Lower lobe of right lung (tissue), 2 donors: ENCODE measurements at regions not wholly inside any gene's neighbourhood (a gene's known extent, or its start where the extent isn't known, plus 50 kb on each side); places are given as distances from the start of the nearest gene placed in this dataset.

Source experiments
- ATAC-seq, 2 donors: fragments of 200-7000 bp; cut with Tn5 transposase; one replicate each; pipeline ENCODE4 v1.9.1; 2020 to 2022; ENCODE audit warnings: mild to moderate bottlenecking in 2 of 2, moderate library complexity in 2 of 2
- DNase-seq: peaks from one replicate; pipeline ENCODE4 v3.0.0-alpha.2; 2020
- H3K27ac ChIP-seq: fragments of 200-600 bp; one replicate; pipeline ENCODE4 v1.8.0; 2022
- H3K27me3 ChIP-seq: fragments of 200-600 bp; one replicate; pipeline ENCODE4 v1.8.0; 2022; ENCODE audit warnings: low read depth
- H3K36me3 ChIP-seq: fragments of 200-600 bp; one replicate; pipeline ENCODE4 v1.8.0; 2022; ENCODE audit warnings: mild to moderate bottlenecking
- H3K4me1 ChIP-seq: fragments of 200-600 bp; one replicate; pipeline ENCODE4 v1.8.0; 2022
- H3K4me3 ChIP-seq: fragments of 200-600 bp; one replicate; pipeline ENCODE4 v1.8.0; 2022; ENCODE audit warnings: mild to moderate bottlenecking
- H3K9me3 ChIP-seq: fragments of 200-600 bp; one replicate; pipeline ENCODE4 v1.8.0; 2022
- intact Hi-C: fragments of 100-400 bp; cut with DNase I; formaldehyde crosslinking; loops from one replicate; pipeline ENCODE4 v1.11.0; 2022
- TF ChIP-seq, protein P1 (sequence below): fragments of 200-600 bp; IDR thresholded peaks from one replicate; pipeline ENCODE4 v1.8.0; 2022; ENCODE audit warnings: antibody characterized with exemption, mild to moderate bottlenecking
- donor health status: DM: no; HTN: yes; CAD: no; lungs with severe emphysema.

DNA sequence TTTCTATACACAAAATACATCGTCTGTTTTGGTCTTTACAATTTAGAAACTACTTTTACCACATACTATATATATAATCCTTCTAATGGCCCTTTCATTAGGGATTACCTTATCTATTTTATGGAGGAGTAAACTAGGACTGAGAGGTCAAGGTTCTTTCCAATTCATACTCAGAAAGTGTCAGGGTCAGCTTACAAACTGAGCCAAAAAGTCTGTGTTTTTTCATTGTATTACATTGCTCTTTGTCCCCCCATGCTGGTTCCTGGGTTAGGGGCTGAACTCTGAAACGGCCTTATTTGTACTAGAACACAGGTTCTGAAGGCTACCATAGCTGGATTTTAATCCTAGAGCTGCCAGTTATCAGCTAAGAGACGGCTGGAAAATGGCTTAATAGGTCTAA is 368.1 kb downstream of the GRIN2B start:
- DNase-seq, result no peak
- no peaks in the 10 kb centered on the region for H3K27me3 ChIP-seq
- H3K27ac ChIP-seq, result no peak overlapping the region
- H3K4me3 ChIP-seq, result no peak overlapping the region
- TF ChIP-seq, protein P1, sequence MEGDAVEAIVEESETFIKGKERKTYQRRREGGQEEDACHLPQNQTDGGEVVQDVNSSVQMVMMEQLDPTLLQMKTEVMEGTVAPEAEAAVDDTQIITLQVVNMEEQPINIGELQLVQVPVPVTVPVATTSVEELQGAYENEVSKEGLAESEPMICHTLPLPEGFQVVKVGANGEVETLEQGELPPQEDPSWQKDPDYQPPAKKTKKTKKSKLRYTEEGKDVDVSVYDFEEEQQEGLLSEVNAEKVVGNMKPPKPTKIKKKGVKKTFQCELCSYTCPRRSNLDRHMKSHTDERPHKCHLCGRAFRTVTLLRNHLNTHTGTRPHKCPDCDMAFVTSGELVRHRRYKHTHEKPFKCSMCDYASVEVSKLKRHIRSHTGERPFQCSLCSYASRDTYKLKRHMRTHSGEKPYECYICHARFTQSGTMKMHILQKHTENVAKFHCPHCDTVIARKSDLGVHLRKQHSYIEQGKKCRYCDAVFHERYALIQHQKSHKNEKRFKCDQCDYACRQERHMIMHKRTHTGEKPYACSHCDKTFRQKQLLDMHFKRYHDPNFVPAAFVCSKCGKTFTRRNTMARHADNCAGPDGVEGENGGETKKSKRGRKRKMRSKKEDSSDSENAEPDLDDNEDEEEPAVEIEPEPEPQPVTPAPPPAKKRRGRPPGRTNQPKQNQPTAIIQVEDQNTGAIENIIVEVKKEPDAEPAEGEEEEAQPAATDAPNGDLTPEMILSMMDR, result no peak
- H3K9me3 ChIP-seq, result no peaks in the 10 kb centered on the region
- no peaks in the 10 kb centered on the region for H3K4me1 ChIP-seq
- intact Hi-C loops, result no loop called here
- no peak for ATAC-seq
- H3K36me3 ChIP-seq, result no peaks in the 10 kb centered on the region

DNA sequence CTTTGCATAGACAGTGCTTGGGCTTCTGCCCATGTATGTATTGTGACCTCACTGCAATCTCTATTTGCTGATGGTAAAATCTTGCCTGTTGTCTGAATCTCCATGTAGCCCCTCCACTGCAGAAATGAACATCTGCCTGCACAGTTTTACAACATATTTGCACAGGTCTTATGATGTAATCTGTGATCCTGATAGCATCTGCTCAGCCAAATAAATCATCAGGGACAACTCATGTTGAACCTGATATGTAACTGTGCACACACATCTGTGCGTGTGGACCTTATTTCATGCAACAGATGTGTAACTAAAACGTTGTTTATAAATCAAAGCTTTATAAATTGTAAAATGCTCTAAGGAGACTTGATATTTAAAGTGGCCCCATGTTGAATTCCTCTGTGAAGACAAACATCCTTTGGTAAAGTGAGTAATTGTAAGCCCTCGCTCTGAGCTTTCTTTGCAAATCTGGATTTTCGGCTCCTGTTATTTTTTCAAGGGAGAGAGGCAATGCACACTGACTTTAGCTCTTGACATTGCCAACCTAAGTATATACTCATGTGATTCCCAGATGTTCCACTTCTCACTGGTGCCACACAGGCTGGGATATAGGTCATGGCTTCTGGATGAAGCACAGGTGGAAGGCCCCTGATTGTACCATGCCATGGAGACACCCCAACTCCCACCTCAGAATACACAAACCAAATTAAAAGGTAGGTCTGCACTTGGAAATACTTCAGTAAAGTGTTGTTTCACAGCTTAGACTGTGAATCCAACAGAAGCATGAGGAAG is 371.3 kb downstream of the GRIN2B start:
- DNase-seq (no peak), ATAC-seq (no peak)
- intact Hi-C loops, result no loop called here
- H3K4me3 ChIP-seq, result no peak overlapping the region
- TF ChIP-seq, protein P1, result no peak
- H3K4me1 ChIP-seq, result no peaks in the 10 kb centered on the region
- no peak overlapping the region for H3K27ac ChIP-seq
- no peaks in the 10 kb centered on the region for H3K9me3 ChIP-seq
- H3K27me3 ChIP-seq, result no peaks in the 10 kb centered on the region
- H3K36me3 ChIP-seq, result no peaks in the 10 kb centered on the region

DNA sequence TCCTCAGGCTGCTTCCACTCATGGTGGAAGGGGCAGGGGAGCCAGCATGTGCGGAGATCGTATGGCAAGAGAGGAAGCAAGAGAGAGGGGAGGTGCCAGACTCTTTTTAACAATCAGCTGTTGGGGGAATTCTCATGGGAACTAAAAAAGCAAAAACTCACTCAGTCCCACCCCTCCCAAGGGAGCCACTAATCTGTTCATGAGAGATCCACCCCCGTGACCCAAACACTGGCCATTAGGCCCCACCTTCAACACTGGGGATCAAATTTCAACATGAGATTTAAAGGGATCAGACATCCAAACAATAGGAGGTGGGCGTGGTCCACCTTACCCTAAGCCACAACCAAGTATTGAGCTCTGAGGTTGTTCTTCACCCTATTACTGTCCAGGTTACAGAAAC is 375.1 kb downstream of the GRIN2B start:
- no peak for DNase-seq
- intact Hi-C loops, result no loop called here
- TF ChIP-seq, protein P1, result no peak
- ATAC-seq, result no peak
- no peaks in the 10 kb centered on the region for H3K4me1 ChIP-seq
- no peak overlapping the region for H3K4me3 ChIP-seq
- no peak overlapping the region for H3K27ac ChIP-seq
- no peaks in the 10 kb centered on the region for H3K27me3 ChIP-seq
- no peaks in the 10 kb centered on the region for H3K9me3 ChIP-seq
- H3K36me3 ChIP-seq, result no peaks in the 10 kb centered on the region

DNA sequence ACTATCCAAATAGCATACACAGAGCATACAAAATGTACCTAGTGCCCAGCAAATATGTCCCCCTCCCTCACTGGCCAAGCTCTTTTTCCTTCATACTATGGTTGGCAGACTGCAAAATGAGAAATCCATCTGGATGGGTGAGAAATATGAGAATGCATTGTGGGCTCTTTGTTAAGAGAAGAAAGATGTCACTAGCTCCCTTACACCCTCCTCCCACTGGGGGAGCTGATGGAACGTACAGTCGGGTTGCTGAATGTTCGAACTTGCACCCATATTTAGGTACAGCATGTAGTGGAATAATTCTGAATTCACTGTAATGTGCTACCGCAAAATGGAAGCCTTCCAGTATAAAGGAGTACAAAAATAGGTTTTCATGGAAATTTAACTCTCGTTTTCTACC is 377.4 kb downstream of the GRIN2B start:
- no peak for DNase-seq
- Histone ChIP-seq H3K4me3 (no peak overlapping the region), H3K27me3 (no peaks in the 10 kb centered on the region), H3K36me3 (no peaks in the 10 kb centered on the region), H3K9me3 (no peaks in the 10 kb centered on the region), H3K27ac (no peak overlapping the region), H3K4me1 (no peaks in the 10 kb centered on the region)
- intact Hi-C loops, result no loop called here
- ATAC-seq, result no peak
- TF ChIP-seq, protein P1, result no peak

DNA sequence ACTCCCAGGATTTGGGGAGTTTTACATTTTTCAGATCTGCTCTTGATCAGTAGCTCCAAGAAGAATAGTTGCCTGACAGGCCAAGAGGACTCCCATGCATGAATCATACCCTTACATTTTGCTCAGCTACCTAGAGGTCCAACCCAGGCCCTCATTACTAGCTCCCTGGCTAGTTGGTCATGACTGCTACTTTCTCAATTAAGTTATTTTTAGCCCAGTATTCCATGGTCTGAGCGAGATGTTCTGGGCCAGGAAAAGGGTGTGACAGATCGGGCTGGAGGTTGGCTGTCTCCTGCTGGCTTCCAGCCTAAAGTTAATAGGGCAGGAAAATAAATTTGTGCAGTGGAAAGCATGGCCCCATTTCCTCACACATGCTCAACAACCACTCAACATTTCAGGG is 379.2 kb downstream of the GRIN2B start:
- H3K27ac ChIP-seq, result no peak overlapping the region
- TF ChIP-seq, protein P1, result no peak
- H3K27me3 ChIP-seq, result no peaks in the 10 kb centered on the region
- no peak for DNase-seq
- no peak for ATAC-seq
- intact Hi-C loops, result no loop called here
- H3K4me3 ChIP-seq, result no peak overlapping the region
- no peaks in the 10 kb centered on the region for H3K36me3 ChIP-seq
- no peaks in the 10 kb centered on the region for H3K9me3 ChIP-seq
- no peaks in the 10 kb centered on the region for H3K4me1 ChIP-seq
